ENCODE measurements at regions not wholly inside any gene's neighbourhood (a gene's known extent, or its start where the extent isn't known, plus 50 kb on each side); places are given as distances from the start of the nearest gene placed in this dataset.

DNA sequence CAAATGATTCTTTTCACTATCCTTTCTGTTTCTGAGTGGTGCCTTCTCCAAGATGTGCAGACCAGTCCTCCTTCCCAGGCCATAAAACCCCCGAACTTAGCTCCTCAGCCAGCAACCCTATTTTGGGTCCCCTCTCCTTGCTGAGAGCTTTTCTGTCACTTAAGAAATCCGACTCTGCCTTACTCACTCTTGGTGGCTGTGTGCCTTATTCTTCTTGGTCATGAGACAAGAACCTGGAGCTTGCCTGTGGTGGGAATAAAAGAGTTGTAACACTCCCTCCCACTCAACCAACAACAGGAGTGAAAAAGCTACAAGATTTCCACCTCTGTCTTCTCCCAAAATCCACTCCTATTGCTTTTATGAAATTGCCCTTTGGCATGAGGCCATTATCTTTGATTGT lies 62.6 kb downstream of the RPS12 start (continued):
- TF ChIP-seq CHD7 (IDR thresholded peaks at IDR 0.05; ENCODE audit: insufficient replicate concordance, low read length) (no peak), TAF1 (IDR thresholded peaks at IDR 0.05; ENCODE audit: low read depth, low read length) (no peak), JUN (IDR thresholded peaks at IDR 0.05; ENCODE audit: low read depth, low read length) (no peak), TBP (IDR thresholded peaks at IDR 0.05; ENCODE audit: low read depth, low read length) (no peak), POLR2A (IDR thresholded peaks at IDR 0.05; ENCODE audit: control extremely low read depth in 1 of 2, low read depth in 2 of 2, low read length in 2 of 2) (no peak), GABPA (IDR thresholded peaks at IDR 0.05; ENCODE audit: borderline replicate concordance, insufficient read depth, low read length) (no peak)
- TF ChIP-seq, protein P1, sequence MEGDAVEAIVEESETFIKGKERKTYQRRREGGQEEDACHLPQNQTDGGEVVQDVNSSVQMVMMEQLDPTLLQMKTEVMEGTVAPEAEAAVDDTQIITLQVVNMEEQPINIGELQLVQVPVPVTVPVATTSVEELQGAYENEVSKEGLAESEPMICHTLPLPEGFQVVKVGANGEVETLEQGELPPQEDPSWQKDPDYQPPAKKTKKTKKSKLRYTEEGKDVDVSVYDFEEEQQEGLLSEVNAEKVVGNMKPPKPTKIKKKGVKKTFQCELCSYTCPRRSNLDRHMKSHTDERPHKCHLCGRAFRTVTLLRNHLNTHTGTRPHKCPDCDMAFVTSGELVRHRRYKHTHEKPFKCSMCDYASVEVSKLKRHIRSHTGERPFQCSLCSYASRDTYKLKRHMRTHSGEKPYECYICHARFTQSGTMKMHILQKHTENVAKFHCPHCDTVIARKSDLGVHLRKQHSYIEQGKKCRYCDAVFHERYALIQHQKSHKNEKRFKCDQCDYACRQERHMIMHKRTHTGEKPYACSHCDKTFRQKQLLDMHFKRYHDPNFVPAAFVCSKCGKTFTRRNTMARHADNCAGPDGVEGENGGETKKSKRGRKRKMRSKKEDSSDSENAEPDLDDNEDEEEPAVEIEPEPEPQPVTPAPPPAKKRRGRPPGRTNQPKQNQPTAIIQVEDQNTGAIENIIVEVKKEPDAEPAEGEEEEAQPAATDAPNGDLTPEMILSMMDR (IDR thresholded peaks at IDR 0.05; ENCODE audit: control extremely low read depth in 1 of 3, insufficient read depth in 1 of 3, low read depth in 1 of 3, low read length in 3 of 3) = no peak

Measured in H1 (cell line).